Neuron (in vitro differentiated cells): ENCODE measurements at regions not wholly inside any gene's neighbourhood (a gene's known extent, or its start where the extent isn't known, plus 50 kb on each side); places are given as distances from the start of the nearest gene placed in this dataset.
"Not testable (repeated sequence)": the region's sequence is repeated elsewhere in the genome, so short reads cannot be mapped to it uniquely, and the experiment has no call there.

ENCODE experiments used
- H2AFZ ChIP-seq: one replicate; pipeline ENCODE4 v1.6.1; 2013; ENCODE audit warnings: low read depth, mild to moderate bottlenecking, inconsistent platforms, low read length, moderate library complexity
- H3K27me3 ChIP-seq: one replicate; pipeline ENCODE4 v1.6.1; 2013; ENCODE audit warnings: low read length; ENCODE audit not compliant: insufficient read depth
- H3K36me3 ChIP-seq: one replicate; pipeline ENCODE4 v1.6.1; 2013; ENCODE audit warnings: low read length; ENCODE audit not compliant: insufficient read depth
- H3K4me1 ChIP-seq: one replicate; pipeline ENCODE4 v1.6.1; 2013; ENCODE audit warnings: low read length; ENCODE audit not compliant: insufficient read depth
- H3K4me3 ChIP-seq: 2 replicates; pipeline ENCODE4 v1.5.1; 2013; ENCODE audit warnings: mild to moderate bottlenecking, low read length, moderate library complexity
- H3K9me3 ChIP-seq: one replicate; pipeline ENCODE4 v1.6.1; 2013; ENCODE audit warnings: low read length

- Histone ChIP-seq H3K4me1 (no peaks in the 10 kb centered on the region), H3K36me3 (no peaks in the 10 kb centered on the region), H3K9me3 (no peaks in the 10 kb centered on the region), H2AFZ (no peak overlapping the region), H3K4me3 (no peak overlapping the region), H3K27me3 (no peaks in the 10 kb centered on the region)
Observed at GRCh38 chr7:119696336-119696735, 576.6 kb upstream of the KCND2 start.

- Histone ChIP-seq H3K27me3 (no peaks in the 10 kb centered on the region), H2AFZ (no peak overlapping the region)
Observed at GRCh38 chr7:119703895-119704294, 569.1 kb upstream of the KCND2 start.

DNA sequence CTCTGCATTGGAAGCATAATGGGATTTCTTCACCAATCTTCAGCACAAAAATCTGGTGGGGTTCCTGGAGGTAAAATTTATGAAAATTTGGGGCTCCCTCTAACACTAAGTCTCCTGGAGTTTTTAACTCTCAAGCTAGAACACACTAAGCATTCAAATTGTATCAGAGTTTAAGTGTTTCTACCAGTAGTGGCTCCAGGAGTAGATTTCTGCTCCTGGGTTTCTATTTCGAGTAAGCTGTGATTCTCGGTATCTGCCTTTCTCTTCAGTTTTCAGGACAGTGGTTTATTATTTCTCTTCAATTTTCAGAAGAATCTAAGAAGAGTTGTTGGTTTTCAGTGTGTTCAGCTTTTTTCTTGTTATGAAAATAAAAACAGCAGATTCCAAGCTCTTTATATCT, 566.4 kb upstream of the KCND2 start:
- Histone ChIP-seq H3K4me1 (no peaks in the 10 kb centered on the region), H2AFZ (no peak overlapping the region), H3K36me3 (no peaks in the 10 kb centered on the region), H3K9me3 (no peaks in the 10 kb centered on the region), H3K27me3 (no peaks in the 10 kb centered on the region), H3K4me3 (no peak overlapping the region)

More at GRCh38 chr7:119703895-119704294, 569.1 kb upstream of the KCND2 start:
- Histone ChIP-seq H3K4me3 (no peak overlapping the region), H3K9me3 (no peaks in the 10 kb centered on the region), H3K4me1 (no peaks in the 10 kb centered on the region), H3K36me3 (no peaks in the 10 kb centered on the region)

- H3K9me3 ChIP-seq, result no peaks in the 10 kb centered on the region
- no peaks in the 10 kb centered on the region for H3K4me1 ChIP-seq
- no peak overlapping the region for H3K4me3 ChIP-seq
- no peaks in the 10 kb centered on the region for H3K36me3 ChIP-seq
- no peak overlapping the region for H2AFZ ChIP-seq
- no peaks in the 10 kb centered on the region for H3K27me3 ChIP-seq
Observed at GRCh38 chr7:119708891-119709290, 564.1 kb upstream of the KCND2 start.

- no peak overlapping the region for H3K4me3 ChIP-seq
- no peaks in the 10 kb centered on the region for H3K27me3 ChIP-seq
- no peaks in the 10 kb centered on the region for H3K4me1 ChIP-seq
- H2AFZ ChIP-seq, result no peak overlapping the region
- H3K9me3 ChIP-seq, result no peaks in the 10 kb centered on the region
- H3K36me3 ChIP-seq, result no peaks in the 10 kb centered on the region
Observed at GRCh38 chr7:119711104-119711503, 561.9 kb upstream of the KCND2 start.

- no peaks in the 10 kb centered on the region for H3K36me3 ChIP-seq
- no peak overlapping the region for H2AFZ ChIP-seq
- no peaks in the 10 kb centered on the region for H3K4me1 ChIP-seq
Observed at GRCh38 chr7:119712886-119713462, 560.0 kb upstream of the KCND2 start.

GRCh38 chr7:119713606-119714005, 559.4 kb upstream of the KCND2 start:
- Histone ChIP-seq H3K4me3 (no peak overlapping the region), H2AFZ (no peak overlapping the region), H3K36me3 (no peaks in the 10 kb centered on the region), H3K4me1 (no peaks in the 10 kb centered on the region), H3K9me3 (no peaks in the 10 kb centered on the region), H3K27me3 (no peaks in the 10 kb centered on the region)

More at GRCh38 chr7:119712886-119713462, 560.0 kb upstream of the KCND2 start:
- Histone ChIP-seq H3K4me3 (no peak overlapping the region), H3K9me3 (no peaks in the 10 kb centered on the region), H3K27me3 (no peaks in the 10 kb centered on the region)

- Histone ChIP-seq H3K36me3 (no peaks in the 10 kb centered on the region), H3K4me3 (no peak overlapping the region), H3K9me3 (no peaks in the 10 kb centered on the region), H2AFZ (no peak overlapping the region), H3K4me1 (no peaks in the 10 kb centered on the region), H3K27me3 (no peaks in the 10 kb centered on the region)
Observed at GRCh38 chr7:119720541-119720940, 552.4 kb upstream of the KCND2 start.

DNA sequence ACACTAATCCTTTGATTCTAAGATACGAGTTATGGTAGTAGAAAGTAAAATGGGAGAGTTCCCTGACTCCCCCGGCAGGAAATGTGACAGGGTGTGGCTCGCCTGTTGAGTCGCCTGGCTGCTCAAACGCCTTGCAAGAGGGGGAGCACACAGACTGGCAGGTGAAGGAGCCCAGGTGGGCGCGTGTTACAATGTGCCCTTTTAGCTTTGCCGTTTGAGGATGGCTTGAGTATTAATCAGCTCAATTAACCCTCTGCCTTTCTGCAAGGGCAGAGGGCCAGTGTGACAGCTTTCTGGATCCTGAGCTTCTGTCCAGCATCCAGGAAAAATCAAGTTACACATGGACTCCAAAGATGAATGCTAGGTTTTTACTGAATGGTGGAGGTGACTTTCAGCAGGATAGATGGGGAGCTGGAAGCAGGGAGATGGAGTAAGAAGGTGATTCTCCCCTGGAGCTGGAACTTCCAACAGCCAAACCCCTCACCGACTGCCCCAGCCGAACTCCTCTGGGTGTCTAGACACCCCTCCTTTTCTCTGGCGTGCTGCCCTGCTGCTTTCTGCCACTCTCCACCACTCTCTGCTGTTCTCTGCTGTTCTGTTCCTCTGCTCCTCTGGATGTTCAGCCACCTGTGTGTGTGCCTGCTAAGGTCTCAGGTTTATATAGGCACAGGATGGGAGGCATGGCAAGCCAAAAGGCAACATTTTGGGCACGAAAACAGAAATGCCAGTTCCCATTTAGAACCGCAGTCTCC, 548.8 kb upstream of the KCND2 start:
- Histone ChIP-seq H3K4me1 (no peaks in the 10 kb centered on the region), H3K36me3 (no peaks in the 10 kb centered on the region), H3K27me3 (no peaks in the 10 kb centered on the region), H2AFZ (no peak overlapping the region), H3K9me3 (no peaks in the 10 kb centered on the region), H3K4me3 (no peak overlapping the region)

- no peaks in the 10 kb centered on the region for H3K36me3 ChIP-seq
- no peaks in the 10 kb centered on the region for H3K4me1 ChIP-seq
- H3K9me3 ChIP-seq, result no peaks in the 10 kb centered on the region
- no peak overlapping the region for H3K4me3 ChIP-seq
- H3K27me3 ChIP-seq, result no peaks in the 10 kb centered on the region
- peak overlapping the region; percentile 4 for H2AFZ ChIP-seq
Observed at GRCh38 chr7:119733127-119733879, 539.7 kb upstream of the KCND2 start.

- Histone ChIP-seq H3K9me3 (no peaks in the 10 kb centered on the region), H3K4me1 (no peaks in the 10 kb centered on the region), H3K4me3 (no peak overlapping the region), H3K27me3 (no peaks in the 10 kb centered on the region), H3K36me3 (no peaks in the 10 kb centered on the region), H2AFZ (no peak overlapping the region)
Observed at GRCh38 chr7:119737390-119737789, 535.6 kb upstream of the KCND2 start.

DNA sequence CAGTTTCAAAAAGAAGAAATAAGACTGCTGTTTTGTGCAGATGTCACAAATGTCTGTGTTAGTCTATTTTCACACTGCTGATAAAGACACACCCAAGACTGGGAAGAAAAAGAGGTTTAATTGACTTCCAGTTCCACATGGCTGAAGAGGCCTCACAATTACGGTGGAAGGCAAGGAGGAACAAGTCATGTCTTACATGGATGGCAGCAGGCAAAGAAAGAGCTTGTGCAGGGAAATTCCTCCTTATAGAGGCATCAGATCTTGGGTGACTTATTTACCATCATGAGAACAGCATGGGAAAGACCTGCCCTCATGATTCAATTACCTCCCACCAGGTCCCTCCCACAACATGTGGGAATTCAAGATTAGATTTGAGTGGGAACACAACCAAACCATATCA, 527.7 kb upstream of the KCND2 start:
- not testable (repeated sequence) for H3K27me3 ChIP-seq, H3K4me1 ChIP-seq, H3K36me3 ChIP-seq, H3K9me3 ChIP-seq, H3K4me3 ChIP-seq, H2AFZ ChIP-seq

DNA sequence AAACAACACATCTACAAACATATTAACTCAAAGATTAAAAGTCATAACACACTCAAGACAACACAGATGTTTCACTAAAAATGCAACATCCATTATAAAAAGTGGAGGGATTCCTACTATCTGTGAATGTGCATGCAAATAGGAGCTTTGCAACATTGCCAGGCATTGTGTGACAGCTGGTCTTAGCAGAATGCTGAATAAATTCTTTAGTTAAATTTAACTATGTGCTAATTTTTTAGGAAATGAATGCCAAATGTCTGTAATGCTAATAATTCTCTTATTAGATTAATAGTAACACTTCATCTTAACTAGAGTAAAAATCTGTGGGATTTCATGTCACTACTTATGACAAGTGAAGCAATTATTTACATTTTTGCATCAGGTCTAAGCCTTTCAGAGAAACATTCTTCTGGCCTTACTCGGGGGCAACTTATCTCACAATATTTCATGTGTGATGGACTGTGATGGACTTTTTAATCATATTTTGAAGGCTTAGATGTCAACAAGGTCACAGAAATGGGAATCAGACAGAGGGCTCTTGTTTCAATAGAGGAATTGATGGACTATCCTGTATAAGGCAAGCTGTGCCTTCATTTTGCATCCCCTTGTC, 524.6 kb upstream of the KCND2 start:
- Histone ChIP-seq H3K36me3 (no peaks in the 10 kb centered on the region), H3K4me1 (no peaks in the 10 kb centered on the region), H3K9me3 (no peaks in the 10 kb centered on the region), H3K27me3 (no peaks in the 10 kb centered on the region), H3K4me3 (no peak overlapping the region), H2AFZ (no peak overlapping the region)
